Liver (tissue), 8 donors: ENCODE measurements at regions not wholly inside any gene's neighbourhood (a gene's known extent, or its start where the extent isn't known, plus 50 kb on each side); places are given as distances from the start of the nearest gene placed in this dataset.

Experiments used
- DNase-seq: peaks from one replicate; pipeline ENCODE4 v3.0.0-alpha.2; 2017; ENCODE audit warnings: low spot score
- H3K27ac ChIP-seq, 2 donors: one replicate each; pipeline ENCODE4 v1.7.0; 2013; ENCODE audit warnings: inconsistent platforms in 2 of 2, low read length in 2 of 2, control low read depth in 1 of 2, low read depth in 1 of 2, mild to moderate bottlenecking in 1 of 2
- H3K27me3 ChIP-seq, 4 donors: one replicate each; pipeline versions ENCODE4 v1.6.1 to v1.7.0; 2013; ENCODE audit warnings: low read length in 3 of 4, inconsistent platforms in 1 of 4, mild to moderate bottlenecking in 1 of 4, moderate library complexity in 1 of 4; ENCODE audit not compliant: control insufficient read depth in 4 of 4, insufficient read depth in 4 of 4
- H3K36me3 ChIP-seq, 4 donors: one replicate each; pipeline versions ENCODE4 v1.6.1 to v1.7.0; 2013; ENCODE audit warnings: low read length in 3 of 4, mild to moderate bottlenecking in 3 of 4, low read depth in 1 of 4, moderate library complexity in 1 of 4; ENCODE audit not compliant: control insufficient read depth in 4 of 4, insufficient read depth in 3 of 4
- H3K4me1 ChIP-seq, 4 donors: one replicate each; pipeline versions ENCODE4 v1.6.1 to v1.7.0; 2013; ENCODE audit warnings: low read length in 3 of 4, mild to moderate bottlenecking in 3 of 4, moderate library complexity in 1 of 4; ENCODE audit not compliant: control insufficient read depth in 4 of 4, insufficient read depth in 4 of 4
- H3K4me3 ChIP-seq, 3 donors: one replicate each; pipeline versions ENCODE4 v1.6.1 to v1.7.0; 2013; ENCODE audit warnings: low read length in 3 of 3, control low read depth in 1 of 3, low read depth in 1 of 3, mild to moderate bottlenecking in 1 of 3
- H3K9ac ChIP-seq, 2 donors: one replicate each; pipeline ENCODE4 v1.7.0; 2013; ENCODE audit warnings: low read length in 2 of 2, mild to moderate bottlenecking in 2 of 2, moderate library complexity in 2 of 2, control low read depth in 1 of 2, low read depth in 1 of 2
- H3K9me3 ChIP-seq, 4 donors: one replicate each; pipeline versions ENCODE4 v1.6.1 to v1.7.0; 2013; ENCODE audit warnings: low read length in 3 of 4; ENCODE audit not compliant: control insufficient read depth in 4 of 4
- ATF3 ChIP-seq: IDR thresholded peaks from 2 replicates; pipeline ENCODE4 v1.6.1; 2016; ENCODE audit warnings: antibody characterized with exemption
- CTCF ChIP-seq: fragments of 150-350 bp; IDR thresholded peaks from 2 replicates; pipeline ENCODE4 v1.5.1; 2017; ENCODE audit warnings: improper control_type of control experiment, low read depth, low read length; ENCODE audit not compliant: missing input control
- EGR1 ChIP-seq, 2 donors: IDR thresholded peaks; 2 replicates each; pipeline ENCODE4 v1.6.1; 2016 to 2018; ENCODE audit warnings: antibody characterized with exemption in 2 of 2, low read depth in 2 of 2
- FOXA2 ChIP-seq: IDR thresholded peaks from 2 replicates; pipeline ENCODE4 v1.6.1; 2016; ENCODE audit warnings: antibody characterized with exemption
- GABPA ChIP-seq, 2 donors: IDR thresholded peaks in 1 of 2; conservative IDR thresholded peaks in 1 of 2; 2 replicates each; pipeline ENCODE4 v1.6.1; 2016; ENCODE audit warnings: antibody characterized with exemption in 2 of 2, mild to moderate bottlenecking in 1 of 2, moderate library complexity in 1 of 2
- HNF4A ChIP-seq, 2 donors: conservative IDR thresholded peaks; 2 replicates each; pipeline ENCODE4 v1.6.1; 2016; ENCODE audit warnings: antibody characterized with exemption in 2 of 2, mild to moderate bottlenecking in 2 of 2
- HNF4G ChIP-seq: IDR thresholded peaks from 2 replicates; pipeline ENCODE4 v1.6.1; 2016; ENCODE audit warnings: antibody characterized with exemption
- JUND ChIP-seq, 2 donors: IDR thresholded peaks; 2 replicates each; pipeline ENCODE4 v1.6.1; 2016; ENCODE audit warnings: antibody characterized with exemption in 2 of 2
- NR2F2 ChIP-seq: IDR thresholded peaks from 2 replicates; pipeline ENCODE4 v1.6.1; 2016; ENCODE audit warnings: antibody characterized with exemption
- RAD21 ChIP-seq, 2 donors: IDR thresholded peaks; 2 replicates each; pipeline ENCODE4 v1.6.1; 2016; ENCODE audit warnings: antibody characterized with exemption in 2 of 2, mild to moderate bottlenecking in 2 of 2
- REST ChIP-seq: IDR thresholded peaks from 2 replicates; pipeline ENCODE4 v1.6.1; 2016; ENCODE audit warnings: antibody characterized with exemption, mild to moderate bottlenecking
- RXRA ChIP-seq, 2 donors: IDR thresholded peaks; 2 replicates each; pipeline ENCODE4 v1.6.1; 2017 to 2018; ENCODE audit warnings: antibody characterized with exemption in 2 of 2, mild to moderate bottlenecking in 1 of 2
- SP1 ChIP-seq: IDR thresholded peaks from 2 replicates; pipeline ENCODE4 v1.6.1; 2018; ENCODE audit warnings: antibody characterized with exemption, mild to moderate bottlenecking
- TAF1 ChIP-seq: conservative IDR thresholded peaks from 2 replicates; pipeline ENCODE4 v1.6.1; 2016; ENCODE audit warnings: antibody characterized with exemption, mild to moderate bottlenecking
- YY1 ChIP-seq: IDR thresholded peaks from 2 replicates; pipeline ENCODE4 v1.6.1; 2016; ENCODE audit warnings: antibody characterized with exemption, mild to moderate bottlenecking
- WGBS: extraction: QIAGEN DNeasy Blood & Tissue Kit; methylation state at CpG from one replicate; pipeline ENCODE4 v1.1.7; 2013; 5-methylcytosine and 5-hydroxymethylcytosine counted together
- donor health status: healthy.
- donor health status: healthy.
- donor health status: healthy.
- donor health status: healthy.
- donor health status: healthy.

- no peak overlapping the region for H3K9ac ChIP-seq
- no peak overlapping the region for H3K4me3 ChIP-seq
- no peaks in the 10 kb centered on the region for H3K36me3 ChIP-seq
- no peaks in the 10 kb centered on the region for H3K4me1 ChIP-seq
- DNase-seq: no peak
- 74% methylated on average over 4 of the region's 4 CpGs for WGBS
- no peak overlapping the region for H3K27ac ChIP-seq
- H3K27me3 ChIP-seq: no peaks in the 10 kb centered on the region
- TF ChIP-seq GABPA (IDR thresholded peaks at IDR 0.05 in 1 of 2, conservative IDR thresholded peaks at IDR 0.05 in 1 of 2): no peak
- TF ChIP-seq RAD21 (IDR thresholded peaks at IDR 0.05): no peak
- no peak for TF ChIP-seq SP1
- no peak for TF ChIP-seq RXRA (IDR thresholded peaks at IDR 0.05)
- no peak for TF ChIP-seq CTCF
- no peak for TF ChIP-seq TAF1
- no peak for TF ChIP-seq JUND (IDR thresholded peaks at IDR 0.05)
- TF ChIP-seq YY1: no peak
- no peak for TF ChIP-seq ATF3
- TF ChIP-seq HNF4G: no peak
- no peak for TF ChIP-seq FOXA2
- H3K9me3 ChIP-seq: no peaks in the 10 kb centered on the region
Measured at GRCh38 chr13:26820871-26821270, 60.3 kb upstream of the GPR12 start.

- TF ChIP-seq NR2F2: no peak
- TF ChIP-seq HNF4G: no peak
- no peak for TF ChIP-seq ATF3
- no peak for TF ChIP-seq EGR1 (IDR thresholded peaks at IDR 0.05; ENCODE audit: low read depth in 2 of 2)
- TF ChIP-seq HNF4A (conservative IDR thresholded peaks at IDR 0.05): no peak
- TF ChIP-seq JUND (IDR thresholded peaks at IDR 0.05): no peak
- TF ChIP-seq FOXA2: no peak
- no peak for TF ChIP-seq TAF1
- no peak for TF ChIP-seq GABPA (IDR thresholded peaks at IDR 0.05 in 1 of 2, conservative IDR thresholded peaks at IDR 0.05 in 1 of 2)
- no peak for TF ChIP-seq RAD21 (IDR thresholded peaks at IDR 0.05)
- 74% methylated on average over 3 of the region's 3 CpGs for WGBS
Measured at GRCh38 chr13:26819046-26819445, 58.5 kb upstream of the GPR12 start.

GRCh38 chr13:26816881-26817280 lies 56.3 kb upstream of the GPR12 start:
- Histone ChIP-seq H3K4me1 (no peaks in the 10 kb centered on the region), H3K9me3 (no peaks in the 10 kb centered on the region), H3K36me3 (no peaks in the 10 kb centered on the region), H3K9ac (no peak overlapping the region), H3K27ac (no peak overlapping the region), H3K4me3 (no peak overlapping the region), H3K27me3 (no peaks in the 10 kb centered on the region)
- TF ChIP-seq REST: no peak
- WGBS: 77% methylated on average over 8 of the region's 8 CpGs
- no peak for DNase-seq

More at GRCh38 chr13:26819046-26819445, 58.5 kb upstream of the GPR12 start:
- no peaks in the 10 kb centered on the region for H3K36me3 ChIP-seq
- no peak for DNase-seq
- no peak overlapping the region for H3K9ac ChIP-seq
- H3K4me1 ChIP-seq: no peaks in the 10 kb centered on the region
- H3K9me3 ChIP-seq: no peaks in the 10 kb centered on the region
- no peak overlapping the region for H3K27ac ChIP-seq
- no peaks in the 10 kb centered on the region for H3K27me3 ChIP-seq
- H3K4me3 ChIP-seq: no peak overlapping the region
